ENCODE measurements at regions not wholly inside any gene's neighbourhood (a gene's known extent, or its start where the extent isn't known, plus 50 kb on each side); places are given as distances from the start of the nearest gene placed in this dataset.

GRCh38 chr10:4243651-4244050 is 458.6 kb upstream of the KLF6 start:
- TF ChIP-seq CTCF (IDR thresholded peaks at IDR 0.05) (no peak), EP300 (IDR thresholded peaks at IDR 0.05) (no peak)
